Epithelial cell of esophagus (primary cell): ENCODE measurements at regions not wholly inside any gene's neighbourhood (a gene's known extent, or its start where the extent isn't known, plus 50 kb on each side); places are given as distances from the start of the nearest gene placed in this dataset.
"Not testable (repeated sequence)": the region's sequence is repeated elsewhere in the genome, so short reads cannot be mapped to it uniquely, and the experiment has no call there.

ENCODE experiments used
- DNase-seq: peaks from one replicate; pipeline ENCODE4 v3.0.0; 2010; ENCODE audit warnings: low read depth
- H3K4me3 ChIP-seq: 2 replicates; pipeline ENCODE4 v1.5.1; 2011; ENCODE audit warnings: mild to moderate bottlenecking, low read length, control low read depth
- CTCF ChIP-seq: IDR thresholded peaks from 2 replicates; pipeline ENCODE4 v1.5.1; 2011; ENCODE audit warnings: low read depth, mild to moderate bottlenecking, low read length, control low read depth, inconsistent platforms; ENCODE audit not compliant: insufficient read depth; ENCODE audit errors: missing control alignments

- H3K4me3 ChIP-seq = no peak overlapping the region
- TF ChIP-seq CTCF = no peak
- DNase-seq = no peak
These were observed 278.9 kb upstream of the POU1F1 start for GRCh38 chr3:87555290-87555689.

- no peak for TF ChIP-seq CTCF
- no peak for DNase-seq
- no peak overlapping the region for H3K4me3 ChIP-seq
These were observed 276.7 kb upstream of the POU1F1 start for GRCh38 chr3:87553058-87553457.

GRCh38 chr3:87550892-87551291, 274.5 kb upstream of the POU1F1 start:
- no peak overlapping the region for H3K4me3 ChIP-seq
- DNase-seq = no peak
- TF ChIP-seq CTCF = no peak

- no peak for TF ChIP-seq CTCF
- H3K4me3 ChIP-seq = no peak overlapping the region
- no peak for DNase-seq
These were observed 272.8 kb upstream of the POU1F1 start for GRCh38 chr3:87549208-87549607.

- no peak overlapping the region for H3K4me3 ChIP-seq
- no peak for DNase-seq
- no peak for TF ChIP-seq CTCF
These were observed 271.9 kb upstream of the POU1F1 start for GRCh38 chr3:87548271-87548670.

GRCh38 chr3:87546216-87546615, 269.8 kb upstream of the POU1F1 start:
- no peak overlapping the region for H3K4me3 ChIP-seq
- TF ChIP-seq CTCF = no peak
- peak; percentile 63 for DNase-seq

- not testable (repeated sequence) for DNase-seq
These were observed 267.0 kb upstream of the POU1F1 start for GRCh38 chr3:87543408-87543807.

GRCh38 chr3:87541723-87542122, 265.3 kb upstream of the POU1F1 start:
- no peak for TF ChIP-seq CTCF
- DNase-seq = peak; percentile 40
- H3K4me3 ChIP-seq = no peak overlapping the region

More at GRCh38 chr3:87543408-87543807, 267.0 kb upstream of the POU1F1 start:
- H3K4me3 ChIP-seq = not testable (repeated sequence)

- H3K4me3 ChIP-seq, DNase-seq: not testable (repeated sequence)
These were observed 262.3 kb upstream of the POU1F1 start for GRCh38 chr3:87538722-87539121.
